IMR-90 (cell line): ENCODE measurements at regions not wholly inside any gene's neighbourhood (a gene's known extent, or its start where the extent isn't known, plus 50 kb on each side); places are given as distances from the start of the nearest gene placed in this dataset.

Source experiments
- CEBPB ChIP-seq: IDR thresholded peaks from 2 replicates; pipeline ENCODE4 v1.6.1; 2012; ENCODE audit warnings: low read depth, low read length, improper control_type of control experiment
- CHD1 ChIP-seq: IDR thresholded peaks from 2 replicates; pipeline ENCODE4 v1.6.1; 2012; ENCODE audit warnings: low read depth, low read length, improper control_type of control experiment
- MAFK ChIP-seq: IDR thresholded peaks from 2 replicates; pipeline ENCODE4 v1.6.1; 2012; ENCODE audit warnings: low read depth, low read length, improper control_type of control experiment
- MAZ ChIP-seq: IDR thresholded peaks from 2 replicates; pipeline ENCODE4 v1.6.1; 2012; ENCODE audit warnings: low read depth, mild to moderate bottlenecking, low read length, improper control_type of control experiment, moderate library complexity, borderline replicate concordance
- MXI1 ChIP-seq: IDR thresholded peaks from 2 replicates; pipeline ENCODE4 v1.6.1; 2012; ENCODE audit warnings: low read depth, mild to moderate bottlenecking, low read length, moderate library complexity, borderline replicate concordance
- NFE2L2 ChIP-seq: fragments of 150-350 bp; IDR thresholded peaks from 2 replicates; pipeline ENCODE4 v1.6.1; 2016; ENCODE audit warnings: low read depth, mild to moderate bottlenecking, low read length
- POLR2A ChIP-seq: IDR thresholded peaks from 2 replicates; pipeline ENCODE4 v1.6.1; 2012; ENCODE audit warnings: mild to moderate bottlenecking, low read depth, low read length
- RAD21 ChIP-seq: IDR thresholded peaks from 2 replicates; pipeline ENCODE4 v1.6.1; 2012; ENCODE audit warnings: low read length, improper control_type of control experiment
- SMC3 ChIP-seq: fragments of 150-350 bp; IDR thresholded peaks from 2 replicates; pipeline ENCODE4 v1.6.1; 2016; ENCODE audit warnings: low read depth, mild to moderate bottlenecking, antibody characterized with exemption, low read length, moderate library complexity
- TF ChIP-seq, protein P1 (sequence below): conservative IDR thresholded peaks from 2 replicates; pipeline ENCODE4 v1.5.1; 2012; ENCODE audit warnings: mild to moderate bottlenecking, low read depth, low read length, improper control_type of control experiment
- TF ChIP-seq, protein P2 (sequence below): fragments of 150-350 bp; IDR thresholded peaks from 2 replicates; pipeline ENCODE4 v1.6.1; 2017; ENCODE audit warnings: mild to moderate bottlenecking, antibody characterized with exemption, low read length, low read depth

DNA sequence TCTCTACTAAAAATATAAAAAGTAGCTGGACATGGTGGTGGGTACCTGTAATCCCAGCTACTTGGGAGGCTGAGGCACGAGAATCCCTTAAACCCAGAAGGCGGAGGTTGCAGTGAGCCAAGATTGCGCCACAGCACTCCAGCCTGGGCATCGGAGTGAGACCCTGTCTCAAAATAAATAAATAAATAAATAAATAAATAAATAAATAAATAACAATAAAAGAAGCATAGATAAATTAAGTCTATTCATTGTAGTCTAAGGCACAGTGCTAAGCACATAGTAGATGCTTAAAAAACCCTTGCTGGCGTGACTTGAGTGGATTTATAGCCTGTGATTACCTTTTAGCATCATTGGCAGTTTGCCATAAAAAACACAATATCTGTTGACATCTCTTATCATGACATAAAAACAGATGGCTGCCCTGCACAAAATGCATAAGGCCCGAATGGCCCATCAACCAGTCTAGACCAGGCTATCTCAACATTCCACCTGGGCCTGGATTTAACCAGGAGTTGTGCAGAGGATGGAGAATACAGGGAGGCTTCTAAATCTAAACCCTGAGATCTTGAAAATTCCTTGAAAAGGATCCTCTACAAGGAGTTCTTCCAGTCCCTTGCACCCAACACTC lies 94.9 kb downstream of the PRLHR start:
- TF ChIP-seq, protein P1, sequence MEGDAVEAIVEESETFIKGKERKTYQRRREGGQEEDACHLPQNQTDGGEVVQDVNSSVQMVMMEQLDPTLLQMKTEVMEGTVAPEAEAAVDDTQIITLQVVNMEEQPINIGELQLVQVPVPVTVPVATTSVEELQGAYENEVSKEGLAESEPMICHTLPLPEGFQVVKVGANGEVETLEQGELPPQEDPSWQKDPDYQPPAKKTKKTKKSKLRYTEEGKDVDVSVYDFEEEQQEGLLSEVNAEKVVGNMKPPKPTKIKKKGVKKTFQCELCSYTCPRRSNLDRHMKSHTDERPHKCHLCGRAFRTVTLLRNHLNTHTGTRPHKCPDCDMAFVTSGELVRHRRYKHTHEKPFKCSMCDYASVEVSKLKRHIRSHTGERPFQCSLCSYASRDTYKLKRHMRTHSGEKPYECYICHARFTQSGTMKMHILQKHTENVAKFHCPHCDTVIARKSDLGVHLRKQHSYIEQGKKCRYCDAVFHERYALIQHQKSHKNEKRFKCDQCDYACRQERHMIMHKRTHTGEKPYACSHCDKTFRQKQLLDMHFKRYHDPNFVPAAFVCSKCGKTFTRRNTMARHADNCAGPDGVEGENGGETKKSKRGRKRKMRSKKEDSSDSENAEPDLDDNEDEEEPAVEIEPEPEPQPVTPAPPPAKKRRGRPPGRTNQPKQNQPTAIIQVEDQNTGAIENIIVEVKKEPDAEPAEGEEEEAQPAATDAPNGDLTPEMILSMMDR, result no peak
- TF ChIP-seq, protein P2, sequence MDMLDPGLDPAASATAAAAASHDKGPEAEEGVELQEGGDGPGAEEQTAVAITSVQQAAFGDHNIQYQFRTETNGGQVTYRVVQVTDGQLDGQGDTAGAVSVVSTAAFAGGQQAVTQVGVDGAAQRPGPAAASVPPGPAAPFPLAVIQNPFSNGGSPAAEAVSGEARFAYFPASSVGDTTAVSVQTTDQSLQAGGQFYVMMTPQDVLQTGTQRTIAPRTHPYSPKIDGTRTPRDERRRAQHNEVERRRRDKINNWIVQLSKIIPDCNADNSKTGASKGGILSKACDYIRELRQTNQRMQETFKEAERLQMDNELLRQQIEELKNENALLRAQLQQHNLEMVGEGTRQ, result no peak
- TF ChIP-seq MAZ (no peak), RAD21 (no peak), NFE2L2 (no peak), CEBPB (no peak), POLR2A (no peak), SMC3 (no peak), MXI1 (no peak), MAFK (no peak), CHD1 (no peak)
